NCI-H1092 (cell line): ENCODE measurements at regions not wholly inside any gene's neighbourhood (a gene's known extent, or its start where the extent isn't known, plus 50 kb on each side); places are given as distances from the start of the nearest gene placed in this dataset.

Source experiments
- DNase-seq: peaks from one replicate; lab custom pipeline; 2025; lab: John Stamatoyannopoulos, UW

DNA sequence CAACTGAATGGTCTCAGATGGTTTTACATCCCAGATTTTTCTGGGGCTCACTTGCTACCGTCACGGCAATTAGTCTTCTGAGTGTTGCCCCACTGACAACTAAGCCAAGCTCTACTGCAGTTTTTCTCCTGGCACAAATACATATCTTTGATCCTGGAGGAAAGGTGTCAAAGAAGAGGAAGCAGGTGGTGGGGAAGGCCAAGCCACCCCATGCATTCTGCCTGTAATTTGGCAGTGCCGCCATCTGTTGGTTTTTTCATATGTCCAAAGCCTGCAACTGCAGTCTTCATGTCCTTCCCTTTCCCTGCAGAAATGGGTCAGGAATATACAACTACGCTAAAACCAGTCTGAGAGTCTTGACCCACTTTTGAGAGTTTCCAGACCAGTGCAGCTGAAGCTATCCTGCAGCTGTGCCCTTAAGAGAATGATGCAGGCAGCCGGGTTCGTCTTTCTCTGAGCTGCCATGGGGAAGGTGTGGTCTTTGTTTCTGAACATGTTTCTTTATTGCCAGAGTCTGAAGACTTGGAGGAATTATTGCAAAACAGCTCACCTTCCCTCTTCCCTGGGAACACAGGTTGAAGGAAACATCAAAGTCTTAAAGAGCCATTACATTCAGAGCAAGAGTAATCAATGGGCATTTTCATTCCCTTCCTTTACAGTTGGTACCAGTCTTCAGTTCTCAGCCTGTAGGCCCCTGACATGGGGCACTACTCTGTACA, 71.8 kb upstream of the ATL2 start:
- DNase-seq: no peak

- DNase-seq: no peak
These were observed 70.0 kb upstream of the ATL2 start for GRCh38 chr2:38446906-38447561.

DNA sequence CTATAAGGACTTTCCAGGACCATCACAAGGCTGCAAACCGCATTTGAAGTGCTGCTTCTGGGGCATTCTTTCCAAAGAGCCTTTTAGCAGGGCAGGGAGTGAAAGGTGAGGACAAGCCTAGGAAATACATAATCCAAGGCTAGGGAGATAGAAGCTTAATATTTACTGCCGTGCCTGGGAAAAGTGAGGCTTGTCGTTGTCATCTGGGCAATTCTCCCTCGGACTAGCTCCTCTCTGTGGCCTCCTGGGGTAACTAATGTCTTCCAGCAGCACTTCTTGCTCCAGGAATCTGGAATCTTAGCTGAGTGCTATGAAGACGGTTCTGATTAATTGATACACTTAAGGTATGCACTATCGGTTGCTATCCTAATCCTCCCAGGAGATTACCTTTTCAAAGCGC, 69.3 kb upstream of the ATL2 start:
- DNase-seq: no peak

- no peak for DNase-seq
These were observed 67.2 kb upstream of the ATL2 start for GRCh38 chr2:38444247-38444646.

- no peak for DNase-seq
These were observed 65.8 kb upstream of the ATL2 start for GRCh38 chr2:38442643-38443541.

DNA sequence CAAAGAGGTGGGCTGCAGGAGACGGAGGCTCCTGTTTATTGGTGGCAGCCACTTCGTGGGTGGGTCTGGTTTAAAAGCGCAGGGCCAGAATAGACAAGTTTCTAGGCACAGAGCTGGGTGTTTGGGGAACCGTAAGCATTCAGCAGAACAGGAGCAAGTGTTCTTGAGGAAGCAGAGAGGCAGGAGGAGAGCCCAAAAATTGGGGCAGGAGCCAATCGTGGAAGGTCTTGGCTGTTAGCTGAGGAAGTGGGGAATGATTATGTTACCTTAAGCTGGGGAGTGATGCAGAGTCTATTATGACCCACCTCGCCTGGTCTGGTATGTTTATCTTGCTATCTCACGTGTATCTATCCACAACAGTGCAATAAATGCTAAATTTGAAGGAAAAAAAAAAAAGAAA, 64.3 kb upstream of the ATL2 start:
- DNase-seq: no peak

DNA sequence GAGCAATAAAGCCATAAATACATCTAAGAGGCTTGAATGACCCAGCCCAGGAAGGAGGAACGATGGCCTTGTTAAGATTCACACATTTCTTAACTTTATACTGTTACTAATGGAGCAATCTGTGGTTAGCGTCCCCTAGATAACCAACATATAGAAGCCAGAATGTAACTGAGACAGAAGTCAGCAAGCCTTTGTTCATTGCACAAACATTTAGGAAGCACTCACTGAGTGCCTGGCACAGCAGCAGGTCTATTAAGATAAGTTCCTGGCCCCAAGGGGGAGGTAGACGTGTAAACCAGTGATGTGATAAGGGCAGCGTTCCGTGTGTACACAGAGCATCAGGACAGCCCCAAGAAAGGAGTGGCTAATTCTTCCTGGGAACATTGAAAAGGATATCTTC, 63.6 kb upstream of the ATL2 start:
- DNase-seq: no peak

GRCh38 chr2:38439863-38440262, 62.8 kb upstream of the ATL2 start:
- no peak for DNase-seq

- DNase-seq: no peak
These were observed 62.0 kb upstream of the ATL2 start for GRCh38 chr2:38438883-38439612.

DNA sequence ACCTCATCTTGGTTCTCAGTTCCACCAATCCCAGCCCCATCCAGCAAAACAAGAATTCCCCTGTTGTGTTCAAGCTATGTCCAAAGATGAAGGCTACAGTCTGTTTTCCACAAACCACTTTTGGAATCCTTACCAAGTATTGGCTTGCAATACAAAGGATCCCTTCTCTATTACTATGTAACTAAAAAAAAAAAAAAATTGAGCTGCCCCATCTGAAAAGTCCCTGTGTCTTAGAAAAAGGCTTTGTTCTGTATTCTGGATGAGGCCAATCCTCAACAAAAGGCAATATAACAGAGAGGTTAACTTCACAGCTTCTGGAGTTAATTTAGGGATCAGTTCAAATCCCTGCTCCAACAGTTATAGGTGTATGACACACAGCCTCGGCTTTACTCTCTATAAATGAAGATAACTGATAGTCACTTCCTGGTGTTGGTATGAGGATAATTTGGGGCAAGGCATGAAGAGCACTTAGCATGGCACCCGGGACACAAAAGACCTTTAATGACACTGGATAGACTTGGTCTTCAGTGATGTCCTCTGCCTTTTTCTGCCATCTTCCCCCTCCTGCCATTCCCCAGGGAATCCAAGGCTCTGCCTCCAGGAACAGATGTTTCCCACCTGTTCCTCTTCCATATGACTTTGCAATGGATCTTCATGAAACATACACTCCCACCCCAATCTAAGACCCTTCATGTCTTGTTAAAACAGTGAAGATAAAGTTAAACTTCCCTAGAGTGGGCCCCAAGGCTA, 61.2 kb upstream of the ATL2 start:
- no peak for DNase-seq

GRCh38 chr2:38436227-38436664, 59.2 kb upstream of the ATL2 start:
- DNase-seq: no peak

DNA sequence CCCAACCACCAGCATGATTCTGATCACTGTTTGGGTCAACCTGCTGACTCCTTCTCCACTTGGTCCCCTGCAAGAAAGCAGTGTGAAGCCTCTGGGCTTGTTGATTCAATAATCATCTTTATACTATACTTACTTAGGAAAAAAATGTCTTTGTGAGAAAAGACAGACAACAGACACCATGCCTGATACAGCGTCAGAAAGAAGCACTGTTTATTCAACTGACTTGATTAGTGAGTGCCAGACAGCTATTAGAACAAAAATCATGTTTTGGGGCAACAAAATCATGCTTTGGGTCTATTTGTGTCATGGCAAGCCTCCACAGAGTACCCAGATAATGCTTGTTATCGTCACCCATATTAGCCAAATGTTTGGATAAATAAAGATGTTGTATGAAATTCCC, 58.7 kb upstream of the ATL2 start:
- no peak for DNase-seq

- no peak for DNase-seq
These were observed 57.5 kb upstream of the ATL2 start for GRCh38 chr2:38434595-38434994.

DNA sequence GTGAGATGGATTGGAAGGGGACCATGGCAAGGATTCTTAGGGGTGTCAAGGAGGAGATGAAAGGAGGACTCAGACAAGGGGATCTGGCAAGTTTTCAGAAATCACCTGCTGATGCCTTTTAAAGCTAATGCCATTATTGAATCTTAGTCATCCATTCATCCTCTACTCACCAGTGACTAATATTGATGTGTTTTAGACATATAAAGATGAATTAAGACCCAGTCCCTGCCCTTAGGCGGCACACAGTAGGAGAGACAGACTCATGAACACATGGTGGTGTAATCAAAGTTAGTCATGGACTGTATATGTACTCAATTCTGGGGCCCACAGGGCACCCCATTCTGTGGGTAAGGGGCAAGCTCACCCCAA, 56.5 kb upstream of the ATL2 start:
- DNase-seq: no peak

DNA sequence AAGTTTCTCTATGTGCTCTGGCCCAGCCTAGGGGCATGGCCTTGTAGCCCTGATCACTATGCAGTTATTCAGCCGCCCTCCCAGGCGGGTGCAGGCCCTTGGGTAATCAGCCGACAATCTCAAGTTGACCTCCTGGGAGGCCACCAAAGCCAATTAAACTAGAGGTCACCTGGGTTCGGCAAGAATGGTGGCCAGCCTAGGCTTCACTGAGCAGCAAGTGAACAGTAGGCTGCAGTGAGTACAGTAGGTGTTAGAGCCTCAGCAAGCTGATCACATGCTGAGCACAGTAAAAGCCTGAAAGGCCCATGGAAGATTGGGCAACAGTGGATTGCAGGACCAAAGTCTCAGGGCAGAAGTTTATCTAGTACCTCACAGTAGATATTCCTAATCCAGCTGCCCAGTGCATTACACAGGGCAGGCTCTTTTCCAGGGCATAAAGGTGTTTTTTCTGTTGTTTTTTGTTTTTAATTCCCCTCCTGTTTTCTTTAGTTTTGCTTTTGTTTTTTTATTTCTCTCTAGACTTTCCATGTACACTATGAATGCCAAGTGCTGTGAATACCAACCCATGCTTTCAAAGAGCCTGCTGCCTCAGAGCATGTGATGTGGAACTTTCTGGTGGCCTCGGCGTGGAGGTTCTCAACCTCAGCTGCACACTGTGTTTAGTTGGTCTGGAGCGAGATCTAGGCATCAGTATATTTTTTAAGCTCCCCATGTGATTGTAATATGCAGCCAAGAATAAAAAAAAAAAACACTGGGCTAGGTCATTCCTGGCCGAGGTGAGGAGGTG, 55.9 kb upstream of the ATL2 start:
- DNase-seq: no peak

DNA sequence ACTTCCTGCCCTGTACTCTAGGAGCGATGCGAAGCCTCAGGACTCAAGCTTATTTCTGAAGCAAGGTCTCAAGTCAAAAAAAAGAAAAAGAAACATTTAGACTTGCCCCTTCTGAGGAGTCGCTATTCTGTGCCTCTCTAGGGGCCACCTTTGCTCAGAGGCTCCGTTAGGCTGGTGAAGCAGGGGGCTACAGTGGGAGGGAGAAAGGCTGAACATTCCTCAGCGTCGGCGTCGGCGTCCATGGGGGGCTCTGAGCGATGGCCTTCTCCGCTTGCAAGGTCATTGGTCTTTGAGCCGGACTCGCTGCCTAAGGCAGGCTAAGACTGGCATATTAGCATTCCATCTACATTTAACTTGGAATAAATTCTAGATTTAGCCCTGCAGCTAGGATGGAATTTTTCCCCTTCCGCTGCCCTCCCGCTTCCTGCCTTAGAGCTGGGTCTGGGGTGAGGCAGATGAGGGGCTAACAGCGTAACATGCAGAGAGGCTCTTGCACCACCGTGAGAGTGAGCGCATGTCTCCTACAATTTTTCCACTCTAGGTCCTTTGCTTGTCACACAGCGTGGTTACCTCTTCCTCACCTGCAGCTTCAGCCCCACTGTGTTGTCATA, 53.6 kb upstream of the ATL2 start:
- no peak for DNase-seq

DNA sequence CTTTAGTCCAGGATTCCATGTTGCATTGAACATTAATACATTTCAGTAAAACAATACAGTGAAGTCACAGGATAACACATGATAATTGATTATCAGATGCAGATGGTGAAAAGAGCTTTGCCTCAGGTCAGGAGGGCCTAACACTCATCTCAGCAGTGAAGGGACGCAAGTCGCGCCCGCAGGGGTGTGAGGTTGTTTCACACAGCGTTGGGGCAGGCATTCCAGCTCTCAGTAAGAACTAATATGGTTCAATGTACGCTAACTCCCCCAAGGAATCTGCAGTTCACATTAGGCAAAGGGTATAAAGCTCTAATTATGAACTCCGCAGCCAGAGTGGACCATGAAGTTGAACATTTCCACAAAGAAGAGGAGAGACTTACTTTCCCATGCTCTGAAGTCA, 53.1 kb upstream of the ATL2 start:
- DNase-seq: no peak

- DNase-seq: no peak
These were observed 50.9 kb upstream of the ATL2 start for GRCh38 chr2:38427936-38428335.

GRCh38 chr2:38427054-38427453, 50.0 kb upstream of the ATL2 start:
- DNase-seq: no peak
